ENCODE measurements at regions not wholly inside any gene's neighbourhood (a gene's known extent, or its start where the extent isn't known, plus 50 kb on each side); places are given as distances from the start of the nearest gene placed in this dataset.

DNA sequence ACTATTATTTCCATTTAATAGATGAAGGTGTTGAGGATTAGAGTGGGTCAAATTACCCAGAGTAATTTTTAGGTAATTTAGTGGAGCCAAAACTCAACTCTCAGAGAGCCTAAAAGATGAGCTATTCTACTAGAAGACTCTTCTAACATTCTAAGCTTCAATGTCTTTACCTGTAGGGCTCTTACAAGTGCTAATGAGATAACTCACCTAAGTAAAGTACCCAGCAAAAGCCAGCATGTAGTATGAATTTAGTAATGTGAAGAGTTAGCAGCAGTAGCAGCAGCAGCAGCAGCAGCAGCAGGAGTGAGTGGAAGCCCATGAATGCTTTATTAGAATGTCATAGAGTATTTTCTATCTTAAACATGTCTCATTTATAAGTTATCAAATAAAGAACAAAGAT lies 1239.2 kb downstream of the FAM181B start:
- dilution Hi-C loops (cut with HindIII; ENCODE audit: low sequenced_read_pairs, unreplicated experiment): no loop called here

More for the DNA sequence above, 1239.2 kb downstream of the FAM181B start:
- H3K27ac ChIP-seq (ENCODE audit: insufficient read depth, low read length): no peak overlapping the region
- POLR2A ChIA-PET (ENCODE audit: unreplicated experiment): interaction anchor here (0.6 kb wide), 1 partner anchor 419 kb away, joined by 3 read pairs; no protein-coding TSS in a partner anchor
- no peak overlapping the region for H2AK9ac ChIP-seq (replicated peaks; ENCODE audit: low read depth, low read length, poor library complexity)
- no peak overlapping the region for H3K4me2 ChIP-seq (ENCODE audit: low read depth, low read length)
- H3K4ac ChIP-seq (ENCODE audit: low read depth, low read length): no peak overlapping the region
- ATAC-seq (ENCODE audit: low read depth): no peak
- no peak overlapping the region for H4K8ac ChIP-seq (ENCODE audit: low read depth in 2 of 2, low read length in 2 of 2)
- H4K20me1 ChIP-seq (ENCODE audit: insufficient read depth, low read length): no peaks in the 10 kb centered on the region
- no peaks in the 10 kb centered on the region for H3K79me1 ChIP-seq (ENCODE audit: low read depth in 1 of 2, low read length in 2 of 2)
- no peak overlapping the region for H3K18ac ChIP-seq (ENCODE audit: low read depth, low read length)
- CTCF ChIA-PET: no interaction called here
- no peak overlapping the region for H4K5ac ChIP-seq (ENCODE audit: low read depth, low read length)
- TF ChIP-seq RAD21 (IDR thresholded peaks at IDR 0.05; ENCODE audit: low read length) (no peak), NFE2L2 (IDR thresholded peaks at IDR 0.05; ENCODE audit: low read depth, low read length) (no peak)
- TF ChIP-seq, protein P1, sequence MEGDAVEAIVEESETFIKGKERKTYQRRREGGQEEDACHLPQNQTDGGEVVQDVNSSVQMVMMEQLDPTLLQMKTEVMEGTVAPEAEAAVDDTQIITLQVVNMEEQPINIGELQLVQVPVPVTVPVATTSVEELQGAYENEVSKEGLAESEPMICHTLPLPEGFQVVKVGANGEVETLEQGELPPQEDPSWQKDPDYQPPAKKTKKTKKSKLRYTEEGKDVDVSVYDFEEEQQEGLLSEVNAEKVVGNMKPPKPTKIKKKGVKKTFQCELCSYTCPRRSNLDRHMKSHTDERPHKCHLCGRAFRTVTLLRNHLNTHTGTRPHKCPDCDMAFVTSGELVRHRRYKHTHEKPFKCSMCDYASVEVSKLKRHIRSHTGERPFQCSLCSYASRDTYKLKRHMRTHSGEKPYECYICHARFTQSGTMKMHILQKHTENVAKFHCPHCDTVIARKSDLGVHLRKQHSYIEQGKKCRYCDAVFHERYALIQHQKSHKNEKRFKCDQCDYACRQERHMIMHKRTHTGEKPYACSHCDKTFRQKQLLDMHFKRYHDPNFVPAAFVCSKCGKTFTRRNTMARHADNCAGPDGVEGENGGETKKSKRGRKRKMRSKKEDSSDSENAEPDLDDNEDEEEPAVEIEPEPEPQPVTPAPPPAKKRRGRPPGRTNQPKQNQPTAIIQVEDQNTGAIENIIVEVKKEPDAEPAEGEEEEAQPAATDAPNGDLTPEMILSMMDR (conservative IDR thresholded peaks at IDR 0.05; ENCODE audit: low read depth, low read length): no peak
- H3K9ac ChIP-seq (ENCODE audit: low read depth, low read length): no peak overlapping the region
- no peaks in the 10 kb centered on the region for H3K9me1 ChIP-seq (ENCODE audit: insufficient read depth, low read length)
- no peaks in the 10 kb centered on the region for H3K36me3 ChIP-seq (ENCODE audit: control insufficient read depth, insufficient read depth, low read length)
- no peak overlapping the region for H3K4me3 ChIP-seq (ENCODE audit: insufficient read depth, low read depth, low read length)
- no peak for DNase-seq
- no peak overlapping the region for H2BK5ac ChIP-seq (ENCODE audit: low read depth, low read length, poor library complexity, severe bottlenecking)
- H3K9me3 ChIP-seq (ENCODE audit: control insufficient read depth, insufficient read depth, low read length): no peaks in the 10 kb centered on the region
- H3K23ac ChIP-seq (ENCODE audit: low read depth, low read length): no peak overlapping the region
- no TSS peak for BruUV-seq (replicated peaks)
- in situ Hi-C loops (cut with MboI; ENCODE audit: low sequenced_read_pairs): no loop called here
- no peaks in the 10 kb centered on the region for H3K27me3 ChIP-seq (ENCODE audit: control insufficient read depth, insufficient read depth, low read length)
- no peak overlapping the region for H2AFZ ChIP-seq (replicated peaks; ENCODE audit: low read length, poor library complexity)
- H2AK5ac ChIP-seq (ENCODE audit: low read depth, low read length): no peak overlapping the region
- H3K56ac ChIP-seq (ENCODE audit: extremely low read depth, insufficient read depth, low read length): no peak overlapping the region
- H3K4me1 ChIP-seq (ENCODE audit: control insufficient read depth, insufficient read depth, low read length): no peaks in the 10 kb centered on the region
- H2BK15ac ChIP-seq (ENCODE audit: low read depth, low read length): no peak overlapping the region
- no peak overlapping the region for H4K91ac ChIP-seq (ENCODE audit: insufficient read depth, low read depth, low read length)
- H3K14ac ChIP-seq (replicated peaks; ENCODE audit: low read depth, low read length): no peak overlapping the region
- intact Hi-C loops (cut with micrococcal nuclease): no loop called here
- no peak overlapping the region for H2BK20ac ChIP-seq (ENCODE audit: low read depth, low read length)
- no peak overlapping the region for H2BK120ac ChIP-seq (ENCODE audit: low read depth, low read length)
